GM12878 (cell line): ENCODE measurements at regions not wholly inside any gene's neighbourhood (a gene's known extent, or its start where the extent isn't known, plus 50 kb on each side); places are given as distances from the start of the nearest gene placed in this dataset.

Source experiments
- ATAC-seq: fragments of 200-7000 bp; cut with Tn5 transposase; 3 replicates; pipeline ENCODE4 v1.9.1; 2020; ENCODE audit warnings: mild to moderate bottlenecking, moderate library complexity
- BruUV-seq: library from RNA; stranded (reverse); fragments of 400-500 nt; replicated peaks from 2 replicates; lab custom pipeline; 2021; lab: Mats Ljungman, UMichigan
- CTCF ChIA-PET: fragments of 300-600 bp; sonication (Branson Sonifier 250); formaldehyde crosslinking; extraction: SDS; loops from one replicate; lab custom pipeline; 2021; ENCODE audit warnings: inconsistent platforms; lab: Yijun Ruan, JAX
- POLR2A ChIA-PET: fragments of 350-600 bp; formaldehyde crosslinking; extraction: SDS; loops from one replicate; lab custom pipeline; 2021; ENCODE audit warnings: inconsistent platforms; lab: Charles Lee
- RAD21 ChIA-PET: fragments of 300-600 bp; sonication (Branson Sonifier 250); formaldehyde crosslinking; loops from one replicate; lab custom pipeline; 2023; ENCODE audit warnings: antibody characterized with exemption; ENCODE audit not compliant: unreplicated experiment; lab: Charles Lee
- SMC1A ChIA-PET: fragments of 300-600 bp; sonication (Branson Sonifier 250); formaldehyde crosslinking; loops from one replicate; lab custom pipeline; 2023; ENCODE audit not compliant: unreplicated experiment, uncharacterized antibody; lab: Charles Lee
- DNase-seq: peaks from one replicate; pipeline ENCODE4 v3.0.0-alpha.2; 2011; ENCODE audit warnings: low read depth, low spot score
- FAIRE-seq: peaks from 3 replicates; lab custom pipeline; 2011; peaks lifted over from hg19 to GRCh38; lab: Jason Lieb, UNC
- H2AFZ ChIP-seq: 2 replicates; pipeline ENCODE4 v1.6.0; 2011; ENCODE audit warnings: low read depth, low read length, control low read depth; ENCODE audit not compliant: control insufficient read depth
- H3K27ac ChIP-seq: 2 replicates; pipeline ENCODE4 v1.5.1; 2011; ENCODE audit warnings: control low read depth; ENCODE audit not compliant: control insufficient read depth, insufficient read depth
- H3K27me3 ChIP-seq, 2 experiments: replicated peaks in 1 of 2; 2 replicates each; pipeline versions ENCODE4 v1.6.0 to v1.6.1; 2011; ENCODE audit warnings: low read length in 1 of 2; ENCODE audit not compliant: control insufficient read depth in 2 of 2, insufficient read depth in 2 of 2
- H3K36me3 ChIP-seq, 2 experiments: 2 replicates each; pipeline ENCODE4 v1.5.1; 2011; ENCODE audit warnings: low read length in 1 of 2; ENCODE audit not compliant: control insufficient read depth in 2 of 2, insufficient read depth in 2 of 2
- H3K4me1 ChIP-seq: 2 replicates; pipeline ENCODE4 v1.6.1; 2011; ENCODE audit warnings: mild to moderate bottlenecking, low read length, moderate library complexity, mixed read lengths; ENCODE audit not compliant: control insufficient read depth, insufficient read depth
- H3K4me2 ChIP-seq: 2 replicates; pipeline ENCODE4 v1.6.0; 2011; ENCODE audit warnings: control low read depth; ENCODE audit not compliant: control insufficient read depth, insufficient read depth
- H3K4me3 ChIP-seq: fragments of 200-600 bp; sonication (generic); 2 replicates; pipeline ENCODE4 v1.5.1; 2016
- H3K79me2 ChIP-seq: 2 replicates; pipeline ENCODE4 v1.6.0; 2011; ENCODE audit warnings: low read length; ENCODE audit not compliant: control insufficient read depth, insufficient read depth
- H3K9ac ChIP-seq: 2 replicates; pipeline ENCODE4 v1.8.0; 2011; ENCODE audit warnings: low read length, control low read depth, mixed read lengths; ENCODE audit not compliant: control insufficient read depth, insufficient read depth
- H3K9me3 ChIP-seq: replicated peaks from 3 replicates; pipeline ENCODE4 v1.5.1; 2011; ENCODE audit warnings: mild to moderate bottlenecking, low read length; ENCODE audit not compliant: control insufficient read depth, insufficient read depth
- H4K20me1 ChIP-seq: 2 replicates; pipeline ENCODE4 v1.6.0; 2011; ENCODE audit not compliant: control insufficient read depth, insufficient read depth
- CHD4 ChIP-seq: fragments of 200-600 bp; sonication (generic); IDR thresholded peaks from 2 replicates; pipeline ENCODE4 v1.6.1; 2016; ENCODE audit warnings: mild to moderate bottlenecking
- MTA3 ChIP-seq: IDR thresholded peaks from 2 replicates; pipeline ENCODE4 v1.6.1; 2012; ENCODE audit warnings: low read length, inconsistent platforms, borderline replicate concordance
- NFXL1 ChIP-seq: fragments of 450-650 bp; IDR thresholded peaks from 2 replicates; pipeline ENCODE4 v1.6.1; 2017; ENCODE audit warnings: antibody characterized with exemption, mild to moderate bottlenecking, borderline replicate concordance
- SMAD1 ChIP-seq: fragments of 450-650 bp; IDR thresholded peaks from 2 replicates; pipeline ENCODE4 v1.6.1; 2018; ENCODE audit warnings: mild to moderate bottlenecking, low read depth; ENCODE audit not compliant: partially characterized antibody
- ZBED1 ChIP-seq: IDR thresholded peaks from 2 replicates; pipeline ENCODE4 v1.6.1; 2016; ENCODE audit warnings: borderline replicate concordance
- WGBS: methylation state at CpG from one replicate; pipeline ENCODE4 v1.1.6; 2016; ENCODE audit warnings: low lambda C conversion rate; ENCODE audit not compliant: insufficient replicate concordance, insufficient coverage; ENCODE audit errors: missing lambda C conversion rate; 5-methylcytosine and 5-hydroxymethylcytosine counted together
- in situ Hi-C: fragments of 300-500 bp; cut with MboI; formaldehyde crosslinking; loops from 9 replicates; pipeline ENCODE4 v1.14.3; 2018; ENCODE audit warnings: mixed read lengths
- intact Hi-C: fragments of 100-400 bp; cut with micrococcal nuclease; formaldehyde crosslinking; loops from one replicate; pipeline ENCODE4 v1.14.2; 2022; ENCODE audit not compliant: unreplicated experiment
- TF ChIP-seq, protein P1 (sequence below): fragments of 450-650 bp; IDR thresholded peaks from 2 replicates; pipeline ENCODE4 v1.6.1; 2017; ENCODE audit warnings: mild to moderate bottlenecking, moderate library complexity
- TF ChIP-seq, protein P2 (sequence below): fragments of 450-650 bp; IDR thresholded peaks from 2 replicates; pipeline ENCODE4 v1.6.1; 2017; ENCODE audit warnings: low read depth, mild to moderate bottlenecking, moderate library complexity
- TF ChIP-seq, protein P3 (sequence below): fragments of 450-650 bp; conservative IDR thresholded peaks from 2 replicates; pipeline ENCODE4 v1.6.1; 2017; ENCODE audit warnings: mild to moderate bottlenecking, moderate library complexity
- TF ChIP-seq, protein P4 (sequence below): fragments of 450-650 bp; formaldehyde crosslinking; IDR thresholded peaks from 2 replicates; pipeline ENCODE4 v1.4.0; 2020; ENCODE audit warnings: mild to moderate bottlenecking, moderate library complexity

- TF ChIP-seq, protein P1, sequence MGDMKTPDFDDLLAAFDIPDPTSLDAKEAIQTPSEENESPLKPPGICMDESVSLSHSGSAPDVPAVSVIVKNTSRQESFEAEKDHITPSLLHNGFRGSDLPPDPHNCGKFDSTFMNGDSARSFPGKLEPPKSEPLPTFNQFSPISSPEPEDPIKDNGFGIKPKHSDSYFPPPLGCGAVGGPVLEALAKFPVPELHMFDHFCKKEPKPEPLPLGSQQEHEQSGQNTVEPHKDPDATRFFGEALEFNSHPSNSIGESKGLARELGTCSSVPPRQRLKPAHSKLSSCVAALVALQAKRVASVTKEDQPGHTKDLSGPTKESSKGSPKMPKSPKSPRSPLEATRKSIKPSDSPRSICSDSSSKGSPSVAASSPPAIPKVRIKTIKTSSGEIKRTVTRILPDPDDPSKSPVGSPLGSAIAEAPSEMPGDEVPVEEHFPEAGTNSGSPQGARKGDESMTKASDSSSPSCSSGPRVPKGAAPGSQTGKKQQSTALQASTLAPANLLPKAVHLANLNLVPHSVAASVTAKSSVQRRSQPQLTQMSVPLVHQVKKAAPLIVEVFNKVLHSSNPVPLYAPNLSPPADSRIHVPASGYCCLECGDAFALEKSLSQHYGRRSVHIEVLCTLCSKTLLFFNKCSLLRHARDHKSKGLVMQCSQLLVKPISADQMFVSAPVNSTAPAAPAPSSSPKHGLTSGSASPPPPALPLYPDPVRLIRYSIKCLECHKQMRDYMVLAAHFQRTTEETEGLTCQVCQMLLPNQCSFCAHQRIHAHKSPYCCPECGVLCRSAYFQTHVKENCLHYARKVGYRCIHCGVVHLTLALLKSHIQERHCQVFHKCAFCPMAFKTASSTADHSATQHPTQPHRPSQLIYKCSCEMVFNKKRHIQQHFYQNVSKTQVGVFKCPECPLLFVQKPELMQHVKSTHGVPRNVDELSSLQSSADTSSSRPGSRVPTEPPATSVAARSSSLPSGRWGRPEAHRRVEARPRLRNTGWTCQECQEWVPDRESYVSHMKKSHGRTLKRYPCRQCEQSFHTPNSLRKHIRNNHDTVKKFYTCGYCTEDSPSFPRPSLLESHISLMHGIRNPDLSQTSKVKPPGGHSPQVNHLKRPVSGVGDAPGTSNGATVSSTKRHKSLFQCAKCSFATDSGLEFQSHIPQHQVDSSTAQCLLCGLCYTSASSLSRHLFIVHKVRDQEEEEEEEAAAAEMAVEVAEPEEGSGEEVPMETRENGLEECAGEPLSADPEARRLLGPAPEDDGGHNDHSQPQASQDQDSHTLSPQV = no peak
- TF ChIP-seq, protein P2, sequence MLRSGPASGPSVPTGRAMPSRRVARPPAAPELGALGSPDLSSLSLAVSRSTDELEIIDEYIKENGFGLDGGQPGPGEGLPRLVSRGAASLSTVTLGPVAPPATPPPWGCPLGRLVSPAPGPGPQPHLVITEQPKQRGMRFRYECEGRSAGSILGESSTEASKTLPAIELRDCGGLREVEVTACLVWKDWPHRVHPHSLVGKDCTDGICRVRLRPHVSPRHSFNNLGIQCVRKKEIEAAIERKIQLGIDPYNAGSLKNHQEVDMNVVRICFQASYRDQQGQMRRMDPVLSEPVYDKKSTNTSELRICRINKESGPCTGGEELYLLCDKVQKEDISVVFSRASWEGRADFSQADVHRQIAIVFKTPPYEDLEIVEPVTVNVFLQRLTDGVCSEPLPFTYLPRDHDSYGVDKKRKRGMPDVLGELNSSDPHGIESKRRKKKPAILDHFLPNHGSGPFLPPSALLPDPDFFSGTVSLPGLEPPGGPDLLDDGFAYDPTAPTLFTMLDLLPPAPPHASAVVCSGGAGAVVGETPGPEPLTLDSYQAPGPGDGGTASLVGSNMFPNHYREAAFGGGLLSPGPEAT = no peak
- TF ChIP-seq CHD4 (no peak), MTA3 (no peak), SMAD1 (no peak)
- TF ChIP-seq, all 136 proteins: peak for 0
These were observed 206.4 kb upstream of the PACRGL start (continued) for GRCh38 chr4:20493761-20494353.

- Histone ChIP-seq H3K9ac (no peak overlapping the region), H3K4me1 (no peaks in the 10 kb centered on the region), H3K4me3 (no peak overlapping the region), H2AFZ (no peak overlapping the region), H3K9me3 (no peaks in the 10 kb centered on the region), H4K20me1 (no peaks in the 10 kb centered on the region), H3K4me2 (no peak overlapping the region), H3K27me3 (no peaks in the 10 kb centered on the region), H3K27ac (no peak overlapping the region), H3K79me2 (no peaks in the 10 kb centered on the region), H3K36me3 (no peaks in the 10 kb centered on the region)
- CTCF ChIA-PET = no interaction called here
- DNase-seq (no peak), ATAC-seq (no peak), FAIRE-seq (no peak)
- intact Hi-C loops (no loop called here), in situ Hi-C loops (no loop called here)
- POLR2A ChIA-PET = no interaction called here
- RAD21 ChIA-PET = no interaction called here
- no TSS peak for BruUV-seq
- WGBS = 55% methylated on average over 1 of the region's 1 CpG
- SMC1A ChIA-PET = no interaction called here
- TF ChIP-seq MTA3 = no peak
- TF ChIP-seq NFXL1 = no peak
- TF ChIP-seq, protein P3, sequence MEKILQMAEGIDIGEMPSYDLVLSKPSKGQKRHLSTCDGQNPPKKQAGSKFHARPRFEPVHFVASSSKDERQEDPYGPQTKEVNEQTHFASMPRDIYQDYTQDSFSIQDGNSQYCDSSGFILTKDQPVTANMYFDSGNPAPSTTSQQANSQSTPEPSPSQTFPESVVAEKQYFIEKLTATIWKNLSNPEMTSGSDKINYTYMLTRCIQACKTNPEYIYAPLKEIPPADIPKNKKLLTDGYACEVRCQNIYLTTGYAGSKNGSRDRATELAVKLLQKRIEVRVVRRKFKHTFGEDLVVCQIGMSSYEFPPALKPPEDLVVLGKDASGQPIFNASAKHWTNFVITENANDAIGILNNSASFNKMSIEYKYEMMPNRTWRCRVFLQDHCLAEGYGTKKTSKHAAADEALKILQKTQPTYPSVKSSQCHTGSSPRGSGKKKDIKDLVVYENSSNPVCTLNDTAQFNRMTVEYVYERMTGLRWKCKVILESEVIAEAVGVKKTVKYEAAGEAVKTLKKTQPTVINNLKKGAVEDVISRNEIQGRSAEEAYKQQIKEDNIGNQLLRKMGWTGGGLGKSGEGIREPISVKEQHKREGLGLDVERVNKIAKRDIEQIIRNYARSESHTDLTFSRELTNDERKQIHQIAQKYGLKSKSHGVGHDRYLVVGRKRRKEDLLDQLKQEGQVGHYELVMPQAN = no peak
- no peak for TF ChIP-seq ZBED1
- TF ChIP-seq, protein P4, sequence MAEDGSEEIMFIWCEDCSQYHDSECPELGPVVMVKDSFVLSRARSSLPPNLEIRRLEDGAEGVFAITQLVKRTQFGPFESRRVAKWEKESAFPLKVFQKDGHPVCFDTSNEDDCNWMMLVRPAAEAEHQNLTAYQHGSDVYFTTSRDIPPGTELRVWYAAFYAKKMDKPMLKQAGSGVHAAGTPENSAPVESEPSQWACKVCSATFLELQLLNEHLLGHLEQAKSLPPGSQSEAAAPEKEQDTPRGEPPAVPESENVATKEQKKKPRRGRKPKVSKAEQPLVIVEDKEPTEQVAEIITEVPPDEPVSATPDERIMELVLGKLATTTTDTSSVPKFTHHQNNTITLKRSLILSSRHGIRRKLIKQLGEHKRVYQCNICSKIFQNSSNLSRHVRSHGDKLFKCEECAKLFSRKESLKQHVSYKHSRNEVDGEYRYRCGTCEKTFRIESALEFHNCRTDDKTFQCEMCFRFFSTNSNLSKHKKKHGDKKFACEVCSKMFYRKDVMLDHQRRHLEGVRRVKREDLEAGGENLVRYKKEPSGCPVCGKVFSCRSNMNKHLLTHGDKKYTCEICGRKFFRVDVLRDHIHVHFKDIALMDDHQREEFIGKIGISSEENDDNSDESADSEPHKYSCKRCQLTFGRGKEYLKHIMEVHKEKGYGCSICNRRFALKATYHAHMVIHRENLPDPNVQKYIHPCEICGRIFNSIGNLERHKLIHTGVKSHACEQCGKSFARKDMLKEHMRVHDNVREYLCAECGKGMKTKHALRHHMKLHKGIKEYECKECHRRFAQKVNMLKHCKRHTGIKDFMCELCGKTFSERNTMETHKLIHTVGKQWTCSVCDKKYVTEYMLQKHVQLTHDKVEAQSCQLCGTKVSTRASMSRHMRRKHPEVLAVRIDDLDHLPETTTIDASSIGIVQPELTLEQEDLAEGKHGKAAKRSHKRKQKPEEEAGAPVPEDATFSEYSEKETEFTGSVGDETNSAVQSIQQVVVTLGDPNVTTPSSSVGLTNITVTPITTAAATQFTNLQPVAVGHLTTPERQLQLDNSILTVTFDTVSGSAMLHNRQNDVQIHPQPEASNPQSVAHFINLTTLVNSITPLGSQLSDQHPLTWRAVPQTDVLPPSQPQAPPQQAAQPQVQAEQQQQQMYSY (CRISPR knock-in tag) = no peak
These were observed 204.2 kb upstream of the PACRGL start for GRCh38 chr4:20496068-20496467.
